Ovary (tissue), 3 donors: ENCODE measurements at regions not wholly inside any gene's neighbourhood (a gene's known extent, or its start where the extent isn't known, plus 50 kb on each side); places are given as distances from the start of the nearest gene placed in this dataset.

Source experiments
- CTCF ChIP-seq, 3 donors: fragments of 450-650 bp in 2 of 3; fragments of 200-600 bp in 1 of 3; IDR thresholded peaks; one replicate each; pipeline versions ENCODE4 v1.5.1 to v1.8.0; 2016 to 2022; ENCODE audit warnings: antibody characterized with exemption in 3 of 3, mild to moderate bottlenecking in 1 of 3
- EP300 ChIP-seq: sonication (generic); formaldehyde crosslinking; IDR thresholded peaks from one replicate; pipeline ENCODE4 v1.6.1; 2017; ENCODE audit warnings: antibody characterized with exemption
- POLR2A ChIP-seq: fragments of 450-650 bp; IDR thresholded peaks from one replicate; pipeline ENCODE4 v1.6.1; 2017; ENCODE audit warnings: antibody characterized with exemption, mild to moderate bottlenecking, moderate library complexity
- donor health status: DM: no; HTN: no; CAD: no.

- TF ChIP-seq CTCF (IDR thresholded peaks at IDR 0.05), result no peak
- TF ChIP-seq POLR2A, result no peak
- no peak for TF ChIP-seq EP300
These were observed 152.6 kb upstream of the FZD8 start for GRCh38 chr10:35794703-35795102.
